Mammary epithelial cell (primary cell): ENCODE measurements at regions not wholly inside any gene's neighbourhood (a gene's known extent, or its start where the extent isn't known, plus 50 kb on each side); places are given as distances from the start of the nearest gene placed in this dataset.
"Not testable (repeated sequence)": the region's sequence is repeated elsewhere in the genome, so short reads cannot be mapped to it uniquely, and the experiment has no call there.

Source experiments
- EZH2 ChIP-seq: IDR thresholded peaks from 2 replicates; pipeline ENCODE4 v1.6.1; 2012; ENCODE audit warnings: low read length, inconsistent platforms, borderline replicate concordance
- TF ChIP-seq, protein P1 (sequence below), 2 donors: IDR thresholded peaks in 1 of 2; conservative IDR thresholded peaks in 1 of 2; 2 replicates each; pipeline ENCODE4 v1.5.1; 2011 to 2012; ENCODE audit warnings: inconsistent platforms in 2 of 2, low read length in 2 of 2, mild to moderate bottlenecking in 2 of 2, control low read depth in 1 of 2, low read depth in 1 of 2; ENCODE audit not compliant: insufficient read depth in 1 of 2; ENCODE audit errors: extremely low read depth in 1 of 2

DNA sequence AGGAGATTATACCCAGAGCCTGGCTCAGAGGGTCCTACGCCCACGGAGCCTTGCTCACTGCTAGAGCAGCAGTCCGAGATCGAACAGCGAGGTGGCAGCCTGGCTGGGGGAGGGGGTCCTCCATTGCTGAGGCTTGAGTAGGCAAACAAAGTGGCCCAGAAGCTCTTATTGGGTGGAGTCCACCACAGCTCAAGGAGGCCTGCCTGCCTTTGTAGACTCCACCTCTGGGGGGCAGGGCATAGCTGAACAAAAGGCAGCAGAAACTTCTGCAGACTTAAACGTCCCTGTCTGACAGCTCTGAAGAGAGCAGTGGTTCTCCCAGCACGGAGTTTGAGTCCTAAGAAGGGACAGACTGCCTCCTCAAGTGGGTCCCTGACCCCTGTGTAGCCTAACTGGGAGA is 75.0 kb downstream of the TRIM27 start:
- TF ChIP-seq, protein P1, sequence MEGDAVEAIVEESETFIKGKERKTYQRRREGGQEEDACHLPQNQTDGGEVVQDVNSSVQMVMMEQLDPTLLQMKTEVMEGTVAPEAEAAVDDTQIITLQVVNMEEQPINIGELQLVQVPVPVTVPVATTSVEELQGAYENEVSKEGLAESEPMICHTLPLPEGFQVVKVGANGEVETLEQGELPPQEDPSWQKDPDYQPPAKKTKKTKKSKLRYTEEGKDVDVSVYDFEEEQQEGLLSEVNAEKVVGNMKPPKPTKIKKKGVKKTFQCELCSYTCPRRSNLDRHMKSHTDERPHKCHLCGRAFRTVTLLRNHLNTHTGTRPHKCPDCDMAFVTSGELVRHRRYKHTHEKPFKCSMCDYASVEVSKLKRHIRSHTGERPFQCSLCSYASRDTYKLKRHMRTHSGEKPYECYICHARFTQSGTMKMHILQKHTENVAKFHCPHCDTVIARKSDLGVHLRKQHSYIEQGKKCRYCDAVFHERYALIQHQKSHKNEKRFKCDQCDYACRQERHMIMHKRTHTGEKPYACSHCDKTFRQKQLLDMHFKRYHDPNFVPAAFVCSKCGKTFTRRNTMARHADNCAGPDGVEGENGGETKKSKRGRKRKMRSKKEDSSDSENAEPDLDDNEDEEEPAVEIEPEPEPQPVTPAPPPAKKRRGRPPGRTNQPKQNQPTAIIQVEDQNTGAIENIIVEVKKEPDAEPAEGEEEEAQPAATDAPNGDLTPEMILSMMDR (conservative IDR thresholded peaks at IDR 0.05 in 1 of 2, IDR thresholded peaks at IDR 0.05 in 1 of 2; ENCODE audit: extremely low read depth in 1 of 2, insufficient read depth in 1 of 2, low read depth in 1 of 2, low read length in 2 of 2), result not testable (repeated sequence)
- TF ChIP-seq EZH2, result not testable (repeated sequence)
